Anterior cingulate cortex (tissue), 58 donors: ENCODE measurements at regions not wholly inside any gene's neighbourhood (a gene's known extent, or its start where the extent isn't known, plus 50 kb on each side); places are given as distances from the start of the nearest gene placed in this dataset.
"Not testable (repeated sequence)": the region's sequence is repeated elsewhere in the genome, so short reads cannot be mapped to it uniquely, and the experiment has no call there.

Source experiments
- DNase-seq, 58 donors: peaks; one replicate each; lab custom pipeline; 2025; lab: John Stamatoyannopoulos, UW

DNA sequence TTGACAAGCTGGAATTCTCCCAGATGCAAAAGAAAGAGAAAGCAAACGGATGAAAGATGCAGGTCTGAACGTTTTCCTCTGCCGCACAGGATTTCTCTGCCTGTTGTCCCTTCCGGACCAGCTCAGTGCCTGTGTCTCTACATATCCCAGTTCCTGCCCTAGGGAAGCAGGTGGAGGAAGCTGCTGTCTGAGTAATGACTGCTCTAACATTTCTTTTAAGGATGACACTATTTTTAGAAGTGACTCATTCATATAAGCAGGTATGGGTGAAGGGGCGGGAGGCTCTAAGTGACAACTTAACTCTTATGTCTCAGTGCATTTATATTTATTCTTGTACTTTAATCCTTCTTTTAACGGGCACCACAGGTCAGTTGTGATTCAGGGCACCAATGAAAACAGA is 128.8 kb downstream of the SLC24A2 start:
- peak in 1 of 58 donors; percentile 13 for DNase-seq

DNA sequence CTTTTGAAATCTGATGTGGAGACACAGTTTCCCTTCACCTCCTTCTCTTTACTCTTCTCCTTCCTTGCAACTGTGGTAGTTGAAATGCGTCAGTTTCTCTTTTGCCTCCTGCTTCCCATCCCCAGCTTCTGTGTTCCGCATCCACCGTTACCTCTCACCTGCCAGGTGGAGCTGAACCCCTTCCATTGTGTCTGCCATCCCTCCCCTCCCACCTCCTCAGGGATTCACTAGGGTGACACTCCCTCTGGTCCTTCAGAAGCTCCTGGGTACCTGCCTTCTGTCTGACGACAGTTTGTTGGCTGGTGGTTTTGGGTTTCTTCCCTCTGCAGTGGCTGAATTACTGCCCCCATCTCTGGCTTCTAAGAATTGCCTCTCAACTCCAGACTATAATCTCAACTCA is 132.1 kb downstream of the SLC24A2 start:
- DNase-seq: no peak

DNA sequence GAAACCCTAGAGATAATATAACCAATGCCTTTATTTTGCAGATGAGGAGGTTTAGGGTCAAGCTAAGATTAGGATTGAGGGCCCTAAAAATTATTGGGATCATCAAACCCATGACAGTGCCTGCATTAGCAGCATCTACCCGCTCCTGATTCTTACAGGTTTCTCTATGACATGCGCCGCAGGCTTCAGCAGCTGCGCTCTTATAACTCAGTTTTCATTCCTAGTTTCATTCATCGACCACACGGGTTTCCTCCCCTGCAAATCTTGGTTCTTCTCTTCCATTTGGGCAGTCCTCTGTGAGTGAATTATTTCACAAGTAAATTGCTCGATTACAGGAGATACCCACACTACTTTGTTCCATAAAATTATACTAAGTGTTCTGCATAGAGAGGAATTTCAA is 137.2 kb downstream of the SLC24A2 start:
- no peak for DNase-seq

DNA sequence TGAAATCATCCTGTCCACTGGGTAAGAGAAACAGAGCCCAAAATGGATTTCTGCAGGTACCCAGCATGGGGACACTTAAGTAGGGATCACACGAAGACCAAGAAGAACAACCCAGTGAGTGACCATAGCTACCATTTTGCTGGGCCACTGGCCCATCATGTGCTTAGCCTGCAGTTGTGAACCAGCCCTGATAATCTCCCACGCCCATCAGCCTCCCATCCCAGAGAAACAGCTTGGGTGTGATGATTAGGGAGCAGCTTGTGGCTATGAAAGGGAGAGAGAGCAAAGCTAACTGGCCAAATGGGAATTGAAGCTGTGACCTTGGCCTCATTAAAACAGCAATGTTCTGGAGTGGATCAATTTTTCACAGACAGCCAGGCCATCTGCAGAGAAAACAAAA is 138.5 kb downstream of the SLC24A2 start:
- no peak for DNase-seq

DNA sequence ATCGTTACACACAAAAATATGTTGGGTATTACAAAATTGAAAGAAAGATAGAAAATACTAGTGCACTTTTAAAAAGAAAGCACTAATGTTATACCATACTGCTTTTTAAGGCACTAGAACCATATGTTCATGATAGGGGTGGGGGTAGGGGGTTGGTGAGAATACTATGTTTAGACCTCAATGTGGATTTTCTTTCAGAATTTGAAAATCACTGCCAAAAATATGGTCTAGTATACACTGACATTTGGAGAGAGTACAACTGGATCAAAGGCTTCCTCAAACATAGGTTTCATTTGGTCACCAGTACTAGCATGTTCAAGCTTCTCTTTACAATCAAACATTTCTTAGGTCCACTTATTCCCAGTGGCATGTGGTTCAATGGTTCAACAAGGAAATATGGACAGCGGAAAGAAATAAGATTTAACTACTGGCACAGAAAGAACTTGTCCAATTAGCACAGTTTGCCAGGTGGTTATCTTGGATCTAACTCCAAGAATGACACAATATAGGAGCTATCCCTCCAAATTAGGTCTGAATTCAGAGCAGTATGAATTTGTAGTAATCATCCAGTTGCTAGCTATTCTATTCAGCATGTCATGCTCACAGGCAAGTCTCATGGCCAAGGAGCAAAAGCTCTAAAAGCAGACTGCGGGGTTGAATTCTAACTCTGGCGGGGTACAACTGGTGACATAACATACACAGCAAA is 139.3 kb downstream of the SLC24A2 start:
- DNase-seq: no peak

DNA sequence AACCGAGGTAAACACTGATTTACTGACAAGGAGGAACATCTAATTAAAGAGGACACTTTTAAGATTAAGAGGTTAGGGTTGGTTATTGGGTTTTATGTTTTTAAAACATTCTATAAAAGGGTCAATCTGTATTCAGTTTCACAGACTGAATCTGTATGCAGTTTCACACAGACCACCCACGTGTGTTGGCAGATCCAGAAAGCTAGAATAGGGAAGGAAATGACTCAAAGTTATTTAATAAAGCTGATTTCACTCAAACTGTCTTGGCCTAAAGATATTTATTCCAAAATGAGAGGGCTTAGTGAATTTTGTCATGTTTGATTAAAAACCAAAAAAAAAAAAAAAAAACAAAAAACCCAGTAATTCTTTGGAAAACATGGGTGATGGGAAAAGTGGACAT is 140.2 kb downstream of the SLC24A2 start:
- peak in 3 of 58 donors; percentile 13 to 35 (median 33) for DNase-seq

DNA sequence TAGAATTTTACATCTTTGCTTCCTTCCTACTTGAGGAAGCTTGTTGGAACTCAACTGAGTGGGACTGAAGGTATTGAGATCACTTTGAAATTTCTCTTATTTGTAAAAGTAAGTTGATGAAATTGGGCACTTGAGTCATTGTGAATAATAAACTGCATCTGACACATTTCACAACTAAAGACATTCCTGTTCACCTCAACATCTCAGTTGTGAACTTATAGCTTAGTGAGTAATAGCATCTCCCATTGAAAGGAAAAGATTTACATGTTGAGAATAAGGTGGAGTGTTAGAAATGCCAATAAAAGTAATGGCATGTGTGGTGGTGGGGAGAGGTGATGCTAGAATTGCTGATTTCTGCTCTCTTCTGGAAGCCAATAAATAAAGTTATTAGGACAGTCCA is 145.0 kb downstream of the SLC24A2 start:
- DNase-seq: no peak

DNA sequence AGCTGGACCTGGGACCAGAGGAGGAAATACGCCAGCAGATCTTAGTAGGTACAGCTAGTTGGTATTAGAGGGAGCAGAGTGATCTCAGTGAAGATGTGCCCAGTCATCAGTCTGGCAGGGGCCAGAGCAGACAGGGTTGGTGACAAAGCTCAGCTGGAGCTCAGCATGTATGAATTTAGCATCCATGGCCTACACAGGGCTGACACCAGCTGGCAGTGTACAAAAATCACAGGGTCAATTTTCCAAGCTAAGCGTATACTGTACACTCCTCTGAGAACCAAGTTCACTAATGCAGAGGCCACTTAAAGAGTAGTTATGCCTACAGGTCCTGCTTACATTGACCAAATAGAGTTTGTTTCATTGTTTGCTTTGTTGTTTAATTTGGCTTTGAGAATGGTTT is 146.6 kb downstream of the SLC24A2 start:
- peak in 37 of 58 donors; percentile 13 to 81 (median 46) for DNase-seq

DNA sequence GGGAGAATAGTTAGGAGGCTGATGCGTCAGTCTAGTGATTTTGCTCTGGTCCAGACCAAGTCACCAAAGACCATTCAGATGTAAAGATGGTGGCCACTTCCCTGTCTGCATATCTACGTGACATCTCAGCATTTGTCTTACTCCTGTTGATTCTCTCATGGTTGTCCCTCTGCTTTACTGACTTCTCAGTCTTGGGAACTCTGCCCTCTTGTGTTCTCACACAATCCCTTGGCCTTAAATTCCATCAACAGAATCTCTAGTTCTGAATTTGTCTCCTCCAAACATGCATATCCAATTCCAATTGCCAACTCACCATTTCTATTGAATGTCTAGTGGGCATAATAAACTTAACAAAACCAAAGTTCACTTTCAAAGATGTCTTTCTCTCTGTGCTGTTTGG is 147.8 kb downstream of the SLC24A2 start:
- peak in 5 of 58 donors; percentile 12 to 44 (median 30) for DNase-seq

DNA sequence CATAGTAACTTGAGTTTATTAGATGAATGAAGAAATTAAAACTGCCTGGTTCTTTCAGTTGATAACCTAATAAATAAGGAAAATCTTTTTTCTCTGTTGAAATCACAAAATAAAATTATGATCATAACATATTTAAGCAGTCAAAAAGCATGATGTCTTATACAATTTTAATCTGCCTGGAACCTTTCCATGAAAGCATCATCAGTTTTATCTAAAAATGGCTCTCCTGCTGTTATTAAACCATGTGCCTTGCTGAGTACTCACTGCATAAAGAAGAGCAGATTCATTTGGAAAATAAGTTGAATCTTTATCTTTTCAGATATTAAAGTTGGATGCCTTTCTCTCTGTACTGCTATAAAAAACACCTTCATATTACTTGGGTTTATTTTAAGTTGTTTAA is 148.8 kb downstream of the SLC24A2 start:
- no peak for DNase-seq

DNA sequence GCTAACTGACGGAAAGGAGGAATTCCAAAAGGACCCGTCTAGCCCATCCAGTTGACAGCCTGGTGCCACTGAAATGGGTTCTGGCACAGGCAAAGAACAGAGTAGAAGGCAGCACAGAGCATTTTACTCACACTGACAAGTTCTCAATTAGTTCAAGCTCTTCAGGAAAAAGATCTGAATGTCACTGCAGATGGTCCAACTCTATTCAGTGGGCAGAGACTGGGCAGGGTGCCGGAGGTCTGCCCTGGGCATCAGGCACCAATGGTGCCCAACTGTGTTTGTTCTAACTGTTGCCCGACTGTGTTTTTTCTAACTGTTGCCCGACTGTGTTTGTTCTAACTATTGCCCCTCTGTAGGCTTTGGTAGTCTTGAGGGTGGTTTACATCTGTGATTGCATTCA is 151.8 kb downstream of the SLC24A2 start:
- peak in 1 of 58 donors; percentile 18 for DNase-seq

DNA sequence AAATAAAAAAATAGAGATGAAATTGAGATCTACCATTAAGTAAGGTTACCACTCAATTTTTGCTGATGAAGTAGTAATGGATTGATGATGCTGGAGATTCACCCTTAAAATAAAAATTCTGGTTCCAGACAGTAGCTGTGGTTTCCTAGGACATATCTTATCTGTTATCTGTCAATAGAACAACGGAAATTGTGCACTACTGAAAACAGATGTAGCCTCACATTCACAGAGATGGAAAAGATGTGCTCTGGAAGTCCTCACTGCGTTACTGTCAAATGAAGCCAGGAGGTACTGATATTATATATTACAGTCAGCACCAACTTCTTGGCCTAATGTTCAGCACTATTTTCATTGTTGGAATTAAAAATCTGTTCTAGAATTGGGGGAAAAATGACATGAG is 154.0 kb downstream of the SLC24A2 start:
- DNase-seq: no peak

DNA sequence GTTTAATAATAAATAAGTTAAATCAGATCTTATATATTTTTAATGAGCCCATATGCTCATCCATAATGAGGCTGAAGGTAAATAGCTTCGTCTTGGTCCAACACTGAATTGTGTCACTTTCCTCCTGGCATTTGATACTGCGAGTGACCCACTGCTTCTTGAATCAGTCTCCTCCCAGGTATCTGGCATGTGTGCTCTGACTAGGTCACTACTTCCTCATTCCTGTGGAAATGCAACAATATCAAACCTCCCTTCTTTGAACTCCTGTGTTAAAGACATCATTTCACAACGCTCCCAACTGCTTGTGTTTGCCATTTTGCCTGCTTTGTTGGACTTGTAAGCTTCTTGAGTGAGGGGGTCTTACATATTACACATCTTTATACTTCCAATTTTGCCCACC is 157.7 kb downstream of the SLC24A2 start:
- no peak for DNase-seq

DNA sequence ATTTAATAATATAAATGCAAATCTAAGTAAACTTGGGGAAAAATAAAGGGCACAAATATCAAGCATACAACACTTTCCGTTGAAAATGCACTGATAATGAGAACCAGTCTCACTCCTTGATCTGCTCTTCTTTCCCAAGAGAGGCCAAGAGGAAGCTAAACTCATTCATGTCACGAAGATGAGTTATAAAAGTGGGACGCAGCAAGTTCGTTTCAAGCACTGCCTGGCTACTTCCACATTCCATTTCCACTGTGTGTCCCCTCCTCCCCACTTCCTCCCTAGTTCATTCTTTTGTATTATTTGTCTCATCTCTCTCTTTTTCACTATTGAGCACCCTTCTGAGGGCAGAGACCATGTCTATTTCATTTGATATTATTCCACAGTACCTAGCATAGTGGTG is 158.1 kb downstream of the SLC24A2 start:
- no peak for DNase-seq

DNA sequence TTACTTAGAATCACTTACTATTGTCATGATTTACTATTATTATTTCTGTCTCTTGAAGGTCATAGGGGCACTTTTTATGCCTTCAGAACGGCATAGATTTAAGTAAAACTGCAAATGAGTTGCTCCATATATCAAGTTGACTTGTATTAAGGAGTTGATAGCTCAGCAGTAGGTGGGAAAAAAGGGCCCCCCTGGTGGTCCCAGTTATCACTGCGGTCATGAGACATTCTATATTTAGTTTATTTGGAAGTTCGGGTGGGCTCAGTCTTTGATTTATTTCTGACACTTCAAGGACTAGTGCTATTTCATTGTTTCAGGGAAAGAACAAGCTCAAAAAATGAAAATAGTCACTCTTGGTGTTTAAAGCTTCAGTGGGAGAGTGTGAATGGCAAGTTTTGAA is 159.3 kb downstream of the SLC24A2 start:
- DNase-seq: no peak

DNA sequence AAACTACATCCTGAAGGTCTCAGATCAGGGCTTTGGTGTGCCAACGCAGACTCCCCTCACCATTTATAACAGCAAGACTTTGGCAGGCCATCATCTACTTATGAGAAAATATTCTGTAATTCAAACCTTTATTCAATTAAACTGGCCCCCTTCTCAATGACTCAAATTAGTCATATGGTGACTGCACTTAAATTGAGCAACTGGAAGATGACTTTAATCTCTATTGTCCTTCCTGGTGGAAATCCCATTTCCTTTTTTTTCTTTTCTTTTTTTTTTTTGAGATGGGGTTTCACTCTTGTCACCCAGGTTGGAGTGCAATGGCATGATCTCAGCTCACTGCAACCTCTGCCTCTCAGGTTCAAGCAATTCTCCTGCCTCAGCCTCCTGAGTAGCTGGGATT is 163.4 kb downstream of the SLC24A2 start:
- not testable (repeated sequence) for DNase-seq

DNA sequence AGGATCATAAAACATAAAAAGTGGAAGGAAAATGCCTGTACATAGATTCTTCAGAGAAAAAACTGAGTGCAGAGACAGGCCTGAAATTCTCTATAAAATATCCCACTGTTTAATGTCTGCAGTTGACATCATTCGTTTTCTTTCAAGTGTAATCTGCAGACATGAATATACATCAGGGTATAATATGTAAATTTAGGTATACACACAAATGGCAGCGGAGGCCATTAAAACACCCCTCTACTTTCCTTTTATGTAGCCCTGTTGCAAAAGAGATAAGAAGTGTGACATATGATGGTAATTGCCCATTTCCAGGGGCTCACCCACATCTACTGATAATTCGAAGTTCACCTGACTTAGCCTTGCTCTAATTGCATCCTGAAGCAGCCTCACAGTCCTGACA is 164.3 kb downstream of the SLC24A2 start:
- no peak for DNase-seq

DNA sequence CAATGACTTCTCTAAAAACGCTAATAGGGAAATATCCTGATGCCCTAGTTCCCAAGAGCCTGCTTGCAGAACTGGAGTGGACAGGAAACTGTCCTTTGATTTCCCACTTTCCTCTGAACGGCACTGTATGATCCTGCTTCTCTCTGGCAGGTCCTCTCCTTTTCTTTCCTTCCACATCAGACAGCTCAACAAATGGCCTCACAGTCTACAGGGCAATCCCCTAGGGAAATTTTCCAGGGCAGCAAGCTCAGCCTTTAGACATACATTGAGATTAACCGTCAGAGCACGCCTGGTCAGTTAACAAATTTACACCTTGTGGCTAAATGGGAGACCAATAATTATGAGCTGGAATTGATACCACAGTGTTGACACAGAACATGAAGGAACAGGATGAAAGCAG is 164.9 kb downstream of the SLC24A2 start:
- peak in 1 of 58 donors; percentile 17 for DNase-seq

DNA sequence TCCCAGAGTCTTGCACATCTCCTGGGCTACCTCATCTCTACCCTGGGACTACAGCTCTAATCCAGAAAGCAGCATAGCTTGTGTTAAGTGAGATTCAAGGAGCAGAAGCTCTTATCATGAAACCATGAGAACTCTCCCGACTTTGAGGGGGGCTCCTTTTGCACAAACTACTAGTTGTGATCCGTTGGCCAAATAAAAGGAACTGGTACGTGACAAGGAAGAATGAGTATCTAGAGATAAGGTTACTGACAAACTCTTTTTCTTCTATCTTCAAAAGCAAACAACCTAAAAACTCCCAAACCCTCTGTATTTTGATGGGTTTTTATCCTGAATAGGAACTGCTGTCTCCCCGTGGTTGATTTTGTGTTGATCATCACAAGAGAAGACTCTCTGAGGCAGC is 168.5 kb downstream of the SLC24A2 start:
- DNase-seq: no peak

DNA sequence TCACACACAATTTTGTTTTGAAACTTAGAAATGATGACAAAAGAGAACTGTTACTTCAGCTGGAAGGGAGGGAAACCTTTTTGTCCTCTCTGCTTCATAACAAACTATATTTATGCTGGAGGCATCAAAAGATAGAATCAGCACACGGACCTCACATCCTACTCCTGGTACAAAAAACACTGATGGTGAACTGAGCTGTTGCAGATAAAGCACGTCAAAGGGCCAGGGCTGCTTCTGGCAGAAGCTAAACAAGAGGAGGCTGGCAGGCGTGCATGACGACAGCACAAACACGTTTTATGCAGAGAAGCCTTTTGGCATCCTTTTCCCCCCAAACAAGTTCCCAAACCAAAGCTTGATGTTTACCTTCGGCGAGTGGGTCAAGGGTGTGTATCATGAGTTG is 169.6 kb downstream of the SLC24A2 start:
- peak in 18 of 58 donors; percentile 12 to 65 (median 32) for DNase-seq

DNA sequence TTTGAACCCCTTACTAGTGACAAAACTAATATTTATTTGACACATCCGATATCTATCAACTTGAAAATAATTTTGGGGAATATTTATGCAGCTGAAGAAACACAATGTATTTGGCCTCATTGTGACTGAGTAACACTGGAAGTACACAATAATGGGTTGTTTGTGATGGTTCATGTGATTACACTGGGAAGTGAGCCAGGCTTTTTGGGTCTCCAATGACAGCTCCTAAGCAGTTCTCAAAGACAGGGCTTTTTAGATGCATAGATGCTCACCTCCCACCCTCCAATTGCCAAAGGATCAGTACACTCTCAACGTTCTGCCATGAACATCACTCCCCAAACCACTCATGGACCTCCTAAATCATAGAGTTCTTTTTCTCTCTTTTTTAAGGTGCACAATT is 170.0 kb downstream of the SLC24A2 start:
- DNase-seq: peak in 37 of 58 donors; percentile 5 to 90 (median 51)

DNA sequence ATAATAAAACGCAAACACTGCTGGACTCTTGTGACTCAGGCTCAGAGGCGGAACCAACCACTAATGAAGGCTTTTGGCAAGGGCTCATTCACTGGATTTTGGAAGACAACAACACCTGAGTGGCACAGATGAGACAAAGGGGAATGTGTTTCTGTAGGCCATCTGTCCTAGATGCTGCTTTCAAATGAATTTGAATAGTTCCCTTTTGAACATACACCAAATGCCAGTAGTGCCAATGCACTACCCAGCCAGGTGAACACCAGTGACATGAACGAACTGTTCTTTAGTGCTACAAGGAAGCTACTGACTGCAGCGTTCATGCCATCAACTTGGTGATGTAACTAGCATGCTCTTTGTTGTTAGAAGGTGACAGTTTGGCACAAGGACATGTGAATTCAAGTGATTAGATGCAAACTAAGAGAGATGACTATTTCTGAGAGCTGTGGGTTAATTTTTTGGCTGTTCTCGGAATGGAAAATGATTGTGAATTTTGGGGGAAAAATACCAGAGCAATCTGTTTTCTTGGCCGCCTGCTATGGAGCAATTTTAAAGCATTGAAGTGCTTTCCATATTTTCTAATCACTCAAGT is 173.7 kb downstream of the SLC24A2 start:
- DNase-seq: peak in 4 of 58 donors; percentile 23 to 60 (median 30)
